ENCODE measurements at regions not wholly inside any gene's neighbourhood (a gene's known extent, or its start where the extent isn't known, plus 50 kb on each side); places are given as distances from the start of the nearest gene placed in this dataset.

DNA sequence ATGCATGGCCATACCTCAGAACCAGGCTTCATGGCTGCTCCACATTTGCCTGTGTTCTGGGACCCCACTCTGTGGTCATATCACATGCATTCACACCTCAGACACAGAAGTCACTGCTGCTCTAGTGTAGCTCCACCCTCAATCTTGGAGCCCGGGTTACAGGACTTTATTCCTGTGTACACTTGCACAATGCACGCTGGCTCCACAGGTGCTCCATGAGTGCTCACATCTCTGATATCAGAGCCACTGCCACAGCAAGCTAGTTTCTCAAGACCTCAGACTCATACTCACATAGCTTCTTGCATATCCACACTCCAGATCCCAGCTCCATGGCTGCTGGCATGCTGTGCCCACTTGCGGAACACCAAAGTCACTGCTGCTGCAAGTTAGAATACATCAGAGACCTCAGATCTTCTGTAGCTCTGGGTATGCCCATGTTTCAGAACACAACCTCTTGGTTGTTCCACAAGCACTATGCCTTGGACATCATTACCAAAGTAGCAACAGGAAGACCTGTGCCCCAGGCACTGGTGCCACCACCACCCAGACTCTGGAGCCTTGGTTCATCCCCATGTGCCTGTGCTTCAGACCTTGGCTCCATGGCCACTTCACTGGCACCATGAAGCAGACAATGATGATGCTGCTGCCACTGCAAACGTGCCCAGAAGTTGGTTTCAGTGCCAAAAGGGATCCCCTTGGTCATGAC is 269.5 kb upstream of the PCDH20 start:
- DNase-seq (ENCODE audit: low spot score) (no peak), ATAC-seq (ENCODE audit: low FRiP score) (no peak)
- TF ChIP-seq, protein P1, sequence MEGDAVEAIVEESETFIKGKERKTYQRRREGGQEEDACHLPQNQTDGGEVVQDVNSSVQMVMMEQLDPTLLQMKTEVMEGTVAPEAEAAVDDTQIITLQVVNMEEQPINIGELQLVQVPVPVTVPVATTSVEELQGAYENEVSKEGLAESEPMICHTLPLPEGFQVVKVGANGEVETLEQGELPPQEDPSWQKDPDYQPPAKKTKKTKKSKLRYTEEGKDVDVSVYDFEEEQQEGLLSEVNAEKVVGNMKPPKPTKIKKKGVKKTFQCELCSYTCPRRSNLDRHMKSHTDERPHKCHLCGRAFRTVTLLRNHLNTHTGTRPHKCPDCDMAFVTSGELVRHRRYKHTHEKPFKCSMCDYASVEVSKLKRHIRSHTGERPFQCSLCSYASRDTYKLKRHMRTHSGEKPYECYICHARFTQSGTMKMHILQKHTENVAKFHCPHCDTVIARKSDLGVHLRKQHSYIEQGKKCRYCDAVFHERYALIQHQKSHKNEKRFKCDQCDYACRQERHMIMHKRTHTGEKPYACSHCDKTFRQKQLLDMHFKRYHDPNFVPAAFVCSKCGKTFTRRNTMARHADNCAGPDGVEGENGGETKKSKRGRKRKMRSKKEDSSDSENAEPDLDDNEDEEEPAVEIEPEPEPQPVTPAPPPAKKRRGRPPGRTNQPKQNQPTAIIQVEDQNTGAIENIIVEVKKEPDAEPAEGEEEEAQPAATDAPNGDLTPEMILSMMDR (IDR thresholded peaks at IDR 0.05): no peak

DNA sequence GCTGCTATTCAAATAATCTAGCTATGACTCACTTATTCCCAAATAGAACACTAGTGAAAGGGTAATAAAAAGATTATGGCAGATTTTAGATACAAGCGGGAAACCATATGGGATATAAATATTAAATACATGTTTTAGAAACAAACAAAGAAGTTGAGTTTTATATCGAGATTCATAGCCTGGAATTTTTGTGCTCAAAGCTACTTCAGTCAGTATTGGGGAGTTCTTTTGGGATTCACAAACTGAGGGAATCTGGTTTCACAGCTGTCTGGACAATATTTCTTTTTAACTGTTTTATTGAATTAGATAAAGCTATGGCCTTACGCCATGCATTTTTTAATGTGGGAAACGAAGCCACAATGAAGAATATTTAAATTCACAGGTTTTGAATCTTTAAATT is 257.1 kb upstream of the PCDH20 start:
- DNase-seq (ENCODE audit: low spot score): no peak
- ATAC-seq (ENCODE audit: low FRiP score): no peak
- TF ChIP-seq, protein P1 (IDR thresholded peaks at IDR 0.05): no peak

DNA sequence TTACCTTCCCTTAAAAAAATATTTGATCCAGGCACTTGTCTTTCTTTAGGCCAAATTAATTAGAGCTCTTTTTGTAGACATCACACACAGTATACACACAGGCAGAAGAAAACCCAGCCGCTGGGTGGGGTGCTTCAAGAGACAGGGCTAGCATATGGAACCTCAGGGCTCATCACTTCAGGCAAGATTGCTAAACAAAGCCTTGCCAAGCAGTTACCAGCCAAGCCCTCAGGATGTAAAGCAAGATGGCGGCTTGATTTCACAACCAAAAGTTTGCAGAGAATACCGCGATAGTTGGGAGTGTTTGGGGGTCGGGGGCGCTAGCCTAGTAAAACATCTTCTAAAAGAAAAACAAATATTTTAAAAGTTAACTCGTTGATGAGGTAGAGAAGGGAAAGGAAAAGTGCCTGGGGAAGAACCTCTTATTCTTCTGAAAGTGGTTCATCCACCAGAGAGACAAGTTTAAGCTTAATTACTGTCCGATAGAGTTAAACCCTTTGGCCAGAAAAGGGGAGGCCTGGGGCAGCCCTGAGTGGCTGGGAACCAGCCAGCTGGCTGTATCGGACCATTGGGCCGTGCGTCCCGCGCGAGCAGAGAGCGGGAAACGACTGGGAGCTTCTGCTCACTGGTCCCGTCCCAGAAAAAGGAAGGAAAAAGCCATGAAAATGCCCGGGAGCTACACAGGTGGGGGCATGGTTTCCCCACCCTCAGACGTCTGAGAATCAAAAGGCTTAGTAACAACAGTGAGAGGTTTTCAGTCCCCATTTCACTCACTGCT is 254.9 kb upstream of the PCDH20 start:
- DNase-seq (ENCODE audit: low spot score) (no peak), ATAC-seq (ENCODE audit: low FRiP score) (no peak)
- TF ChIP-seq, protein P1 (IDR thresholded peaks at IDR 0.05): no peak

DNA sequence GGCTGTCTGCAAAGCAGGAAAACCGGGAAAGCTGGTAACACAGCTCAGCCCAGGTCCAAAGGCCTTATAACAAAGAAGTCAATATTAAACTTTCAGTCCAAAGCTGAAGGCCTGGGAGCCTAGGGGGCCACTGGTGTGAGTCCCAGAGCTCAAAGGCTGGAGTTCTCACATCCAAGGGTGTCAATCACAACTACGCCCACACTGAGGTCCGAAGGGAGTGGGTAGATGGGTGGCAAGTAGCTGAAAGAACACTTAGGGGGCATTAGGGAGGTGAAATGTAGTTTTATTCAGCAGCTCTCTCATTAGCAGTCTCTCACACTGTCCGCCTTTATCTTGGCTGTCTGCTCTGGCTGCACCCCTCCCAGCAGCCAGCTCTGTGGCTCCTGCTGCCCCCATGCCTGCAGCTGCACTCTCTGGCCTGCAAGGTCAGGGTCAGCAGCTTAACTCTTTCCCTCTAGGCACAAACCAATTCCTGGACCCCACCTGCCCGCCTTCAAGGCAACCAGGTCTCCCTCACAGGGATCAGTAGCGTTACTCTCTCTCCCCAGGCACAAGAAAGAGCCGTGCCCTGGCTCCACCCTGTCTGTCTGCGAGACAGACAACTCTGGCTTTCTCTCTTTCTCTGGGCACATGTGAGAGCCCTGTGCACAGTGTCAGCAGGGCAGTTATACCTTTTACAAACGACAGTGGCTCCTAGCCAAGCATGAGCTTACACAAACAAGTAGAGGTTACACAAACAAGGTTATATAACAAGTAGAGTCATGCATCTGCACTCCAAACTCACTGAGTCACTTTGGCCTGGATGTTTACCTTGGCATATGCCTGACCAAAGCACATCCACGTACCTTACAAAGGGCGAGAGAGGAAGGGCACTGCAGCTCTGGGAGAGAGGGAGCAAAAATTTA is 249.4 kb upstream of the PCDH20 start:
- ATAC-seq (ENCODE audit: low FRiP score) (no peak), DNase-seq (ENCODE audit: low spot score) (no peak)
- TF ChIP-seq, protein P1 (IDR thresholded peaks at IDR 0.05): no peak

DNA sequence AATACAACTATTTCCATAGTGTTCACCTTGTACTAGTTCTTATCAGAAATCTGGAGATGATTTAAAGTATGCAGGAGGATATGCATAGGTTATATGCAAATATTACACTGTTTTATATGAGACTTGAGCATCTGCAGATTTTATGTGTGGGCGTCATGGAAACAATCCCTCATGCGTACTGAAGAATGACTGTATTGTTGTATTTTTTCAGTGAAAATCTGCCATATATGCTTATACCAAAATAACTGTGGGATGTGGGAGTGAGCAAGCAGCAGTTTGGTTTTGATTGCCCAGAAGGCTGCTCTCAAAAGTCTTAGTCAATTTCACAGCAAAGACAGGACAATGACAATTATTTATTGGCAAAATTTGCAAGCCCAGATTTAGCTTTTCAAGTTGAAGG is 238.8 kb upstream of the PCDH20 start:
- no peak for DNase-seq (ENCODE audit: low spot score)
- TF ChIP-seq, protein P1 (IDR thresholded peaks at IDR 0.05): no peak
- ATAC-seq (ENCODE audit: low FRiP score): no peak

DNA sequence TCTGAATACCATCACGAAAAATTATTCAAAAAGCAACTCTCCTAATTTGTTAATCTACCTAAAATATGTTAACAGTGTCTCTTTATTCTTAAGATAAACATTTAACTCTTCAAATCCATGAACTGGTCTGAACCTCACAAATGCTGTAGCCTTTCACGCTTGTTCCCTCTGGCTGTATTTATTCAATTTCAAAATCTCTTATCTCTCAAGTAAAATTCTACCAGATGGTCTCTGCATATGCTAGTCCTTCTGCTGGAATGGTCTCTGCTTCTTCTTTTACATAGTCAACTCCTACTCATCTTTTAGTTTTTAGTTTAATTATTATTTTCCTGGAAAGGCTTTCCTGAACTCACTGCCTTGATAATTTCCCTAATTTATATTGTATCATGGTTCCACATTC is 232.9 kb upstream of the PCDH20 start:
- no peak for DNase-seq (ENCODE audit: low spot score)
- TF ChIP-seq, protein P1 (IDR thresholded peaks at IDR 0.05): no peak
- ATAC-seq (ENCODE audit: low FRiP score): no peak

Data from omental fat pad (tissue), 3 donors.